Tibial nerve (tissue), 4 donors: ENCODE measurements at regions not wholly inside any gene's neighbourhood (a gene's known extent, or its start where the extent isn't known, plus 50 kb on each side); places are given as distances from the start of the nearest gene placed in this dataset.
"Not testable (repeated sequence)": the region's sequence is repeated elsewhere in the genome, so short reads cannot be mapped to it uniquely, and the experiment has no call there.

Experiments used
- DNase-seq, 2 donors: peaks; one replicate each; pipeline ENCODE4 v3.0.0-alpha.2; 2019; ENCODE audit warnings: low spot score in 2 of 2
- H3K27ac ChIP-seq, 4 donors: fragments of 200-600 bp; sonication (generic) in 3 of 4; one replicate each; pipeline ENCODE4 v1.5.1; 2017 to 2019; ENCODE audit warnings: mild to moderate bottlenecking in 1 of 4
- H3K27me3 ChIP-seq, 2 donors: fragments of 200-600 bp; sonication (generic) in 1 of 2; one replicate each; pipeline versions ENCODE4 v1.5.1 to v1.6.0; 2017 to 2019
- H3K36me3 ChIP-seq, 3 donors: fragments of 200-600 bp; sonication (generic); one replicate each; pipeline ENCODE4 v1.5.1; 2018 to 2019
- H3K4me1 ChIP-seq, 4 donors: fragments of 200-600 bp; sonication (generic) in 3 of 4; one replicate each; pipeline ENCODE4 v1.5.1; 2017 to 2019
- H3K4me3 ChIP-seq, 4 donors: fragments of 200-600 bp; sonication (generic) in 3 of 4; one replicate each; pipeline ENCODE4 v1.5.1; 2017 to 2019; ENCODE audit warnings: mild to moderate bottlenecking in 1 of 4, moderate library complexity in 1 of 4
- H3K9me3 ChIP-seq, 4 donors: fragments of 200-600 bp; sonication (generic) in 3 of 4; one replicate each; pipeline ENCODE4 v1.5.1; 2017 to 2019
- EP300 ChIP-seq, 2 donors: sonication (generic); formaldehyde crosslinking; IDR thresholded peaks; one replicate each; pipeline ENCODE4 v1.6.1; 2017; ENCODE audit warnings: antibody characterized with exemption in 2 of 2, mild to moderate bottlenecking in 1 of 2
- POLR2A ChIP-seq, 2 donors: fragments of 450-650 bp; IDR thresholded peaks; one replicate each; pipeline ENCODE4 v1.6.1; 2017; ENCODE audit warnings: antibody characterized with exemption in 2 of 2, mild to moderate bottlenecking in 2 of 2, moderate library complexity in 2 of 2
- WGBS, 2 donors: methylation state at CpG; one replicate each; pipeline ENCODE4 v1.1.5; 2018; 5-methylcytosine and 5-hydroxymethylcytosine counted together
- TF ChIP-seq, protein P1 (sequence below), 5 experiments: fragments of 200-600 bp in 3 of 5; fragments of 450-650 bp in 2 of 5; sonication (generic) in 3 of 5; IDR thresholded peaks; one replicate each; pipeline ENCODE4 v1.5.1; 2016 to 2019; ENCODE audit warnings: antibody characterized with exemption in 5 of 5, mild to moderate bottlenecking in 3 of 5, moderate library complexity in 2 of 5

DNA sequence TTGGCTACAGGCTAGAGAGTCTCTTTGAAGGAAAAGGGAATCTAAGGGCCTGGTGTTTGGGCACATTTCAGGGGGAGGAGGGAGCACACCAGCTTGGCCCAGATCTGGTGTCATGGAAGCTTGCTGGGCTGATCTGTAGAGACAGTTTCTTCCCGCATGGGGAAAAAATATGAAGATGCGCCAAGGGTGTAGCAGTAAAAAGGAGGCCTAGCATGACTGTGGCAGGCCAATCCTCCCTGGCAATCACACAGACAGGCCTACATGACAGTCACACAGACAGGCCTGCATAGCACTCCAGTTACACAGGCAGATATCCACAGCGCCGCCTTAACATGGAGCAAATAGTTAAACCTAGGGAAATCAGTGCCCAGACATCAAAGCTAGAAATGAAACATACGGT, 123.6 kb upstream of the KIF5B start:
- no peak for DNase-seq
- WGBS, 2 donors: 75 to 86% methylated on average over 5 of the region's 5 CpGs
- no peak for TF ChIP-seq POLR2A (IDR thresholded peaks at IDR 0.05)
- no peak for TF ChIP-seq EP300 (IDR thresholded peaks at IDR 0.05)
- TF ChIP-seq, protein P1, sequence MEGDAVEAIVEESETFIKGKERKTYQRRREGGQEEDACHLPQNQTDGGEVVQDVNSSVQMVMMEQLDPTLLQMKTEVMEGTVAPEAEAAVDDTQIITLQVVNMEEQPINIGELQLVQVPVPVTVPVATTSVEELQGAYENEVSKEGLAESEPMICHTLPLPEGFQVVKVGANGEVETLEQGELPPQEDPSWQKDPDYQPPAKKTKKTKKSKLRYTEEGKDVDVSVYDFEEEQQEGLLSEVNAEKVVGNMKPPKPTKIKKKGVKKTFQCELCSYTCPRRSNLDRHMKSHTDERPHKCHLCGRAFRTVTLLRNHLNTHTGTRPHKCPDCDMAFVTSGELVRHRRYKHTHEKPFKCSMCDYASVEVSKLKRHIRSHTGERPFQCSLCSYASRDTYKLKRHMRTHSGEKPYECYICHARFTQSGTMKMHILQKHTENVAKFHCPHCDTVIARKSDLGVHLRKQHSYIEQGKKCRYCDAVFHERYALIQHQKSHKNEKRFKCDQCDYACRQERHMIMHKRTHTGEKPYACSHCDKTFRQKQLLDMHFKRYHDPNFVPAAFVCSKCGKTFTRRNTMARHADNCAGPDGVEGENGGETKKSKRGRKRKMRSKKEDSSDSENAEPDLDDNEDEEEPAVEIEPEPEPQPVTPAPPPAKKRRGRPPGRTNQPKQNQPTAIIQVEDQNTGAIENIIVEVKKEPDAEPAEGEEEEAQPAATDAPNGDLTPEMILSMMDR (IDR thresholded peaks at IDR 0.05): no peak
- Histone ChIP-seq H3K27me3 (no peaks in the 10 kb centered on the region), H3K27ac (peak overlapping the region in 1 of 4 donors; percentile 5), H3K9me3 (no peaks in the 10 kb centered on the region), H3K4me3 (no peak overlapping the region), H3K36me3 (no peaks in the 10 kb centered on the region), H3K4me1 (peaks cover 0 to 10% (median 0%) of the 10 kb centered on the region in 4 donors)

DNA sequence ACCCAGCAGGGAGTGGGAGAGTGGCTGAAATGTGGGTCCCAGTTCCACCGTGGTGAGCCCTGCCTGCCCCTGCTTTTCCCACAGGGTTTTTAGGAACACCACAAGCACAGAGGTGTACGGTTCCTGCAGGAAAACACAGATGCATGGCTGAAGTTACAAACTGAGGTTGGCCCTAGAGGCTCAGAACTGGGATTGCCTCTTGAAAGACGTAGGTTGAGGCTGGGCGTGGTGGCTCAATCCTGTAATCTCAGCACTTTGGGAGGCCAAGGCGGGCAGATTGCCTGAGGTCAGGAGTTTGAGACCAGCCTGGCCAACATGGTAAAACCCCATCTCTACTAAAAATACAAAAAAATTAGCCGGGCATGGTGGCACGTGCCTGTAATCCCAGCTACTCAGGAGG, 121.4 kb upstream of the KIF5B start:
- not testable (repeated sequence) for H3K27me3 ChIP-seq, DNase-seq, H3K27ac ChIP-seq, H3K36me3 ChIP-seq, H3K4me3 ChIP-seq
- WGBS, 2 donors: 90 to 93% methylated on average over 7 of the region's 7 CpGs
- peaks cover 0 to 10% (median 0%) of the 10 kb centered on the region in 4 donors for H3K4me1 ChIP-seq
- peaks cover 0 to 10% (median 0%) of the 10 kb centered on the region in 4 donors for H3K9me3 ChIP-seq

DNA sequence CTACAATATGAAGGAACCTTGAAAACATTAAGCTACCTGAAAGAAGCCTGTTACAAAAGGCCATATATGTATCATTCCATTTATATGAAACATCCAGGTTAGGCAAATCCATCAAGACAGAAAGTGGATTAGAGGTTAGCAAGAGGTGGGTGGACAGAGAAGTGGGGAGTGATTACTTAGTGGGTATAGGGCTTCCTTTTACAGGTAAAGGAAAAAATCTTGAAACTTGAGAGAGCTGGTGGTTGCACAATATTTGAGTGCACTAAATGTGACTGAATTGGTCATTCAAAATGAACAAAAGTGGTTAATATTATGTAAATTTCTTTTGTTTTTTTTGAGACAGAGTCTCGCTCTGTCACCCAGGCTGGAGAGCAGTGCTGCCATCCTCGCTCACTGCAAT, 119.4 kb upstream of the KIF5B start:
- no peak for DNase-seq
- H3K4me3 ChIP-seq: no peak overlapping the region
- peaks cover 0 to 10% (median 0%) of the 10 kb centered on the region in 4 donors for H3K9me3 ChIP-seq
- peaks cover 0 to 10% (median 0%) of the 10 kb centered on the region in 4 donors for H3K4me1 ChIP-seq
- 87 to 98% methylated on average over 2 of the region's 2 CpGs for WGBS, 2 donors
- H3K36me3 ChIP-seq: no peaks in the 10 kb centered on the region
- no peaks in the 10 kb centered on the region for H3K27me3 ChIP-seq
- no peak overlapping the region for H3K27ac ChIP-seq
- TF ChIP-seq, protein P1 (IDR thresholded peaks at IDR 0.05): no peak
- TF ChIP-seq EP300 (IDR thresholded peaks at IDR 0.05) (no peak), POLR2A (IDR thresholded peaks at IDR 0.05) (no peak)

DNA sequence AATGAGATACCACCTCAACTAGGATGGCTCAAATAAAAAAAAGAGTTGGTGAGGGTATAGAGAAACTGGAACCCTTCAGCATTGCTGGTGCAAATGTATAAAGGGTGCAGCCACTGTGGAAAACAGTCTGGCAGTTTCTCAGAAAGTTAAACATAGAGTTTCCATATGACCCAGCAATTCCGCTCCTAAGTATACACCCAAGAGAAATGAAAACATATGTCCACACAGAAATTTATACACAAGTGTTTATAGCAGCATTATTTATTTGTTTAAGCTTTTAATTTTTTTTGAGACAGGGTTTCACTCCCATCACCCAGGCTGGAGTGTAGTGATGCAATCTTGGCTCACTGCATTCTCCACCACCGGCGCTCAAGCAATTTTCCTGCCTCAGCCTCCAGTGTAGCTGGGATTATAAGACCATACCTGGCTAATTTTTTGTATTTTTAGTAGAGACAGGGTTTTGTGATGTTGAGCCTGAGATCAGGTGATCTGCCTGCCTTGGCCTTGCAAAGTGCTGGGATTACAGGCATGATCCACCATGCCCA, 118.2 kb upstream of the KIF5B start:
- TF ChIP-seq POLR2A (IDR thresholded peaks at IDR 0.05) (no peak), EP300 (IDR thresholded peaks at IDR 0.05) (no peak)
- TF ChIP-seq, protein P1 (IDR thresholded peaks at IDR 0.05): no peak
- DNase-seq: no peak
- Histone ChIP-seq H3K27ac (no peak overlapping the region), H3K27me3 (no peaks in the 10 kb centered on the region), H3K4me1 (peaks cover 0 to under 1% (median 0%) of the 10 kb centered on the region in 4 donors), H3K36me3 (no peaks in the 10 kb centered on the region), H3K9me3 (peaks cover 0 to 10% (median 0%) of the 10 kb centered on the region in 4 donors), H3K4me3 (no peak overlapping the region)
- 73 to 84% methylated on average over 3 of the region's 3 CpGs for WGBS, 2 donors

DNA sequence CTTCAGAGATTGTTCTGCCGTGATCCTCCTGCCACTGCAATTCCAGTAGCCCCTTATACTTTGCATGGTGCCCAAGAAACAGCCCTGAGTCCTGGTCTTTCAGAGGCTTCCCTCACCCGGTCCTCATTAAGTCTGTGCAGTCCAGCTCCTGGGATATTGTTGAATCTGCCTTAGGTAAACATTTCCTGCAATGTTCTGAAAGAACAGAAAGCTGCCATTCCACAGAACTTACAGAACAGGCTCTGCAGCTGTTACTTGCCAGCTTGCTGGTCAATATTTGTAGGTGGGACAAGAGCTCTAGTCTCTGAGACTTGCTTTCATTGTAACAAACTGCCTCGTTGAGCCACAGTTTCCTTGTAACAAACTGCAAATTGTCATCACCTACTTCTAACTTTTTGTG, 115.0 kb upstream of the KIF5B start:
- WGBS, 2 donors: 55 to 59% methylated on average over 3 of the region's 3 CpGs
- Histone ChIP-seq H3K27me3 (no peaks in the 10 kb centered on the region), H3K4me3 (no peak overlapping the region), H3K36me3 (no peaks in the 10 kb centered on the region), H3K4me1 (no peaks in the 10 kb centered on the region), H3K27ac (no peak overlapping the region), H3K9me3 (peaks cover 0 to 10% (median 0%) of the 10 kb centered on the region in 4 donors)
- TF ChIP-seq POLR2A (IDR thresholded peaks at IDR 0.05) (no peak), EP300 (IDR thresholded peaks at IDR 0.05) (no peak)
- TF ChIP-seq, protein P1 (IDR thresholded peaks at IDR 0.05): no peak
- no peak for DNase-seq

DNA sequence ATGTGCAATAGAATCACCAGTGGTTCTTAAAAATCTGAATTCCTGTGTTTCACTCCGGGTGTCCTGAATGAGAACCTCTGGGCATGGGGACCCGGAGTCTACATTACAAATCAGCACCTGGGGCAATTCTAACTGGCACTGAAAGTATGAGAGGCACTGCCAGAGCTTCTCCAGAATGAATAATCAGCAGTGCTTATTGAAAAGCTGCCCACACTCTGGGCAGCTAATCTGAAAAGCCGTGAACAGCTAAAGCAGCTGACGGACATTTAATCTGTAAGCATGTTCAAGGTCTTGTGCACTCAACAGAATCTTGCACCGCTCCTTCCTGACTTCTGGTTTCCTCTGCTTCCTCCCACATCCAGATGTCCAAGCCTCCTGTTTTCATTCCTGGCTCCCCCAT, 113.3 kb upstream of the KIF5B start:
- 54 to 56% methylated on average over 5 of the region's 5 CpGs for WGBS, 2 donors

More for the DNA sequence above, 113.3 kb upstream of the KIF5B start:
- H3K4me3 ChIP-seq: no peak overlapping the region
- no peaks in the 10 kb centered on the region for H3K36me3 ChIP-seq
- H3K27ac ChIP-seq: no peak overlapping the region
- H3K4me1 ChIP-seq: no peaks in the 10 kb centered on the region
- TF ChIP-seq POLR2A (IDR thresholded peaks at IDR 0.05): no peak
- no peak for TF ChIP-seq EP300 (IDR thresholded peaks at IDR 0.05)
- TF ChIP-seq, protein P1 (IDR thresholded peaks at IDR 0.05): no peak
- no peak for DNase-seq
- H3K27me3 ChIP-seq: no peaks in the 10 kb centered on the region
- peaks cover 0 to 9% (median 0%) of the 10 kb centered on the region in 4 donors for H3K9me3 ChIP-seq
